Liver (tissue), 8 donors: ENCODE measurements at regions not wholly inside any gene's neighbourhood (a gene's known extent, or its start where the extent isn't known, plus 50 kb on each side); places are given as distances from the start of the nearest gene placed in this dataset.

Experiments
- DNase-seq: peaks from one replicate; pipeline ENCODE4 v3.0.0-alpha.2; 2017; ENCODE audit warnings: low spot score
- H3K27ac ChIP-seq, 2 donors: one replicate each; pipeline ENCODE4 v1.7.0; 2013; ENCODE audit warnings: inconsistent platforms in 2 of 2, low read length in 2 of 2, control low read depth in 1 of 2, low read depth in 1 of 2, mild to moderate bottlenecking in 1 of 2
- H3K27me3 ChIP-seq, 4 donors: one replicate each; pipeline versions ENCODE4 v1.6.1 to v1.7.0; 2013; ENCODE audit warnings: low read length in 3 of 4, inconsistent platforms in 1 of 4, mild to moderate bottlenecking in 1 of 4, moderate library complexity in 1 of 4; ENCODE audit not compliant: control insufficient read depth in 4 of 4, insufficient read depth in 4 of 4
- H3K36me3 ChIP-seq, 4 donors: one replicate each; pipeline versions ENCODE4 v1.6.1 to v1.7.0; 2013; ENCODE audit warnings: low read length in 3 of 4, mild to moderate bottlenecking in 3 of 4, low read depth in 1 of 4, moderate library complexity in 1 of 4; ENCODE audit not compliant: control insufficient read depth in 4 of 4, insufficient read depth in 3 of 4
- H3K4me1 ChIP-seq, 4 donors: one replicate each; pipeline versions ENCODE4 v1.6.1 to v1.7.0; 2013; ENCODE audit warnings: low read length in 3 of 4, mild to moderate bottlenecking in 3 of 4, moderate library complexity in 1 of 4; ENCODE audit not compliant: control insufficient read depth in 4 of 4, insufficient read depth in 4 of 4
- H3K4me3 ChIP-seq, 3 donors: one replicate each; pipeline versions ENCODE4 v1.6.1 to v1.7.0; 2013; ENCODE audit warnings: low read length in 3 of 3, control low read depth in 1 of 3, low read depth in 1 of 3, mild to moderate bottlenecking in 1 of 3
- H3K9ac ChIP-seq, 2 donors: one replicate each; pipeline ENCODE4 v1.7.0; 2013; ENCODE audit warnings: low read length in 2 of 2, mild to moderate bottlenecking in 2 of 2, moderate library complexity in 2 of 2, control low read depth in 1 of 2, low read depth in 1 of 2
- H3K9me3 ChIP-seq, 4 donors: one replicate each; pipeline versions ENCODE4 v1.6.1 to v1.7.0; 2013; ENCODE audit warnings: low read length in 3 of 4; ENCODE audit not compliant: control insufficient read depth in 4 of 4
- EGR1 ChIP-seq, 2 donors: IDR thresholded peaks; 2 replicates each; pipeline ENCODE4 v1.6.1; 2016 to 2018; ENCODE audit warnings: antibody characterized with exemption in 2 of 2, low read depth in 2 of 2
- FOXA1 ChIP-seq: IDR thresholded peaks from 2 replicates; pipeline ENCODE4 v1.6.1; 2016; ENCODE audit warnings: antibody characterized with exemption
- FOXA2 ChIP-seq: IDR thresholded peaks from 2 replicates; pipeline ENCODE4 v1.6.1; 2016; ENCODE audit warnings: antibody characterized with exemption
- GABPA ChIP-seq, 2 donors: IDR thresholded peaks in 1 of 2; conservative IDR thresholded peaks in 1 of 2; 2 replicates each; pipeline ENCODE4 v1.6.1; 2016; ENCODE audit warnings: antibody characterized with exemption in 2 of 2, mild to moderate bottlenecking in 1 of 2, moderate library complexity in 1 of 2
- HNF4A ChIP-seq, 2 donors: conservative IDR thresholded peaks; 2 replicates each; pipeline ENCODE4 v1.6.1; 2016; ENCODE audit warnings: antibody characterized with exemption in 2 of 2, mild to moderate bottlenecking in 2 of 2
- HNF4G ChIP-seq: IDR thresholded peaks from 2 replicates; pipeline ENCODE4 v1.6.1; 2016; ENCODE audit warnings: antibody characterized with exemption
- JUND ChIP-seq, 2 donors: IDR thresholded peaks; 2 replicates each; pipeline ENCODE4 v1.6.1; 2016; ENCODE audit warnings: antibody characterized with exemption in 2 of 2
- NR2F2 ChIP-seq: IDR thresholded peaks from 2 replicates; pipeline ENCODE4 v1.6.1; 2016; ENCODE audit warnings: antibody characterized with exemption
- RAD21 ChIP-seq, 2 donors: IDR thresholded peaks; 2 replicates each; pipeline ENCODE4 v1.6.1; 2016; ENCODE audit warnings: antibody characterized with exemption in 2 of 2, mild to moderate bottlenecking in 2 of 2
- SP1 ChIP-seq: IDR thresholded peaks from 2 replicates; pipeline ENCODE4 v1.6.1; 2018; ENCODE audit warnings: antibody characterized with exemption, mild to moderate bottlenecking
- TAF1 ChIP-seq: conservative IDR thresholded peaks from 2 replicates; pipeline ENCODE4 v1.6.1; 2016; ENCODE audit warnings: antibody characterized with exemption, mild to moderate bottlenecking
- WGBS: extraction: QIAGEN DNeasy Blood & Tissue Kit; methylation state at CpG from one replicate; pipeline ENCODE4 v1.1.7; 2013; 5-methylcytosine and 5-hydroxymethylcytosine counted together
- TF ChIP-seq, protein P1 (sequence below): IDR thresholded peaks from 2 replicates; pipeline ENCODE4 v1.6.1; 2016; ENCODE audit warnings: antibody characterized with exemption, mild to moderate bottlenecking
- TF ChIP-seq, protein P2 (sequence below): IDR thresholded peaks from 2 replicates; pipeline ENCODE4 v1.6.1; 2016; ENCODE audit warnings: antibody characterized with exemption
- TF ChIP-seq, protein P3 (sequence below): IDR thresholded peaks from 2 replicates; pipeline ENCODE4 v1.6.1; 2016; ENCODE audit warnings: antibody characterized with exemption
- TF ChIP-seq, protein P4 (sequence below): fragments of 150-350 bp; IDR thresholded peaks from 2 replicates; pipeline ENCODE4 v1.5.1; 2017; ENCODE audit warnings: improper control_type of control experiment, low read depth, low read length; ENCODE audit not compliant: missing input control
- donor health status: healthy.
- donor health status: healthy.
- donor health status: healthy.
- donor health status: healthy.
- donor health status: healthy.

DNA sequence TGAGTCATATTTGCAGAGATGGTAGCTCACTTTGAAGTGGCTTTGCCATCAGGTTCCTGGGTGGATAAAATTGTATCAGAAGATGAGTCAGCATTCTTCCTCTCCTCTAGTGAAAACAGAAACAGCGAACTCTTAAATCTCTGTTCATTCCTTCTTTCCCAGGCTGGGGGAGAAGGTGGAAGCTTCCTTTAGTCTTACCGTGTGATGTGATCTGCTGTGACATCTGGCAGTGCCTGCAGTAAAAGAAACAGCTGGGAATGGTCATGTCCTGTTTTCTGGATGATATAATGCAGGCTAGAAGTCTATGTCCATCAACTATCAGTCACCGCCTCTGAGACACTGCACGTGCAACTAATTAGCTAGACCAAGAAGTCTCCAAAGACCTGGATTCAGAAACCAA, 171.6 kb downstream of the VAPA start:
- Histone ChIP-seq H3K36me3 (no peaks in the 10 kb centered on the region), H3K27me3 (peaks cover 0 to 3% (median 0%) of the 10 kb centered on the region in 4 donors), H3K9ac (no peak overlapping the region), H3K4me3 (no peak overlapping the region), H3K9me3 (peaks cover 2 to 17% (median 9%) of the 10 kb centered on the region in 4 donors), H3K27ac (no peak overlapping the region), H3K4me1 (no peaks in the 10 kb centered on the region)
- TF ChIP-seq GABPA (IDR thresholded peaks at IDR 0.05 in 1 of 2, conservative IDR thresholded peaks at IDR 0.05 in 1 of 2) (no peak), RAD21 (IDR thresholded peaks at IDR 0.05) (no peak), FOXA1 (no peak)
- TF ChIP-seq, protein P1, sequence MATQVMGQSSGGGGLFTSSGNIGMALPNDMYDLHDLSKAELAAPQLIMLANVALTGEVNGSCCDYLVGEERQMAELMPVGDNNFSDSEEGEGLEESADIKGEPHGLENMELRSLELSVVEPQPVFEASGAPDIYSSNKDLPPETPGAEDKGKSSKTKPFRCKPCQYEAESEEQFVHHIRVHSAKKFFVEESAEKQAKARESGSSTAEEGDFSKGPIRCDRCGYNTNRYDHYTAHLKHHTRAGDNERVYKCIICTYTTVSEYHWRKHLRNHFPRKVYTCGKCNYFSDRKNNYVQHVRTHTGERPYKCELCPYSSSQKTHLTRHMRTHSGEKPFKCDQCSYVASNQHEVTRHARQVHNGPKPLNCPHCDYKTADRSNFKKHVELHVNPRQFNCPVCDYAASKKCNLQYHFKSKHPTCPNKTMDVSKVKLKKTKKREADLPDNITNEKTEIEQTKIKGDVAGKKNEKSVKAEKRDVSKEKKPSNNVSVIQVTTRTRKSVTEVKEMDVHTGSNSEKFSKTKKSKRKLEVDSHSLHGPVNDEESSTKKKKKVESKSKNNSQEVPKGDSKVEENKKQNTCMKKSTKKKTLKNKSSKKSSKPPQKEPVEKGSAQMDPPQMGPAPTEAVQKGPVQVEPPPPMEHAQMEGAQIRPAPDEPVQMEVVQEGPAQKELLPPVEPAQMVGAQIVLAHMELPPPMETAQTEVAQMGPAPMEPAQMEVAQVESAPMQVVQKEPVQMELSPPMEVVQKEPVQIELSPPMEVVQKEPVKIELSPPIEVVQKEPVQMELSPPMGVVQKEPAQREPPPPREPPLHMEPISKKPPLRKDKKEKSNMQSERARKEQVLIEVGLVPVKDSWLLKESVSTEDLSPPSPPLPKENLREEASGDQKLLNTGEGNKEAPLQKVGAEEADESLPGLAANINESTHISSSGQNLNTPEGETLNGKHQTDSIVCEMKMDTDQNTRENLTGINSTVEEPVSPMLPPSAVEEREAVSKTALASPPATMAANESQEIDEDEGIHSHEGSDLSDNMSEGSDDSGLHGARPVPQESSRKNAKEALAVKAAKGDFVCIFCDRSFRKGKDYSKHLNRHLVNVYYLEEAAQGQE = no peak
- no peak for DNase-seq
- WGBS = 75% methylated on average over 4 of the region's 4 CpGs

DNA sequence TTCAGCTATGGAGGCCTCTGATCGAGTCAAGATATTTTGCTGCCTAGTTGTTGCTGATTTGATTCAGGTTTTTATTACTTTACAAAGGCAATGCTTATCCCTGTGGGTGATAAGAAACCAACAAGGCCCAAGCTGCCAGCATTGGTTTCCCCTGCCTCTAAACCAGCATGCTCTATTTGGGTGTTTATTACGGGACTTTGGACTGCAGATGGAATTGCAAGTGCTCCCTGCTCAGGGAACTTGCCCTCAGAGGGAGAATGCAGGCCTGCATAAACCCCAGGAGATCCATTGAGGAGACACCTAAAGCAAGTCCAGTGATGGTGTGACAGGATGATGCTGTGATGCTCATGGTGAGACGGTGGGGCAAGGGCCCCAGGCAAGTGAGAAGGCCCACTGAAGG, 172.1 kb downstream of the VAPA start:
- no peak overlapping the region for H3K9ac ChIP-seq
- H3K9me3 ChIP-seq = peaks cover 2 to 17% (median 9%) of the 10 kb centered on the region in 4 donors
- H3K27me3 ChIP-seq = peaks cover 0 to 3% (median 0%) of the 10 kb centered on the region in 4 donors
- H3K4me3 ChIP-seq = no peak overlapping the region
- no peak for TF ChIP-seq NR2F2
- TF ChIP-seq, protein P2, sequence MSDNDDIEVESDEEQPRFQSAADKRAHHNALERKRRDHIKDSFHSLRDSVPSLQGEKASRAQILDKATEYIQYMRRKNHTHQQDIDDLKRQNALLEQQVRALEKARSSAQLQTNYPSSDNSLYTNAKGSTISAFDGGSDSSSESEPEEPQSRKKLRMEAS = no peak
- no peaks in the 10 kb centered on the region for H3K36me3 ChIP-seq
- H3K4me1 ChIP-seq = no peaks in the 10 kb centered on the region
- no peak for DNase-seq
- no peak overlapping the region for H3K27ac ChIP-seq
- 78% methylated on average over 3 of the region's 3 CpGs for WGBS

DNA sequence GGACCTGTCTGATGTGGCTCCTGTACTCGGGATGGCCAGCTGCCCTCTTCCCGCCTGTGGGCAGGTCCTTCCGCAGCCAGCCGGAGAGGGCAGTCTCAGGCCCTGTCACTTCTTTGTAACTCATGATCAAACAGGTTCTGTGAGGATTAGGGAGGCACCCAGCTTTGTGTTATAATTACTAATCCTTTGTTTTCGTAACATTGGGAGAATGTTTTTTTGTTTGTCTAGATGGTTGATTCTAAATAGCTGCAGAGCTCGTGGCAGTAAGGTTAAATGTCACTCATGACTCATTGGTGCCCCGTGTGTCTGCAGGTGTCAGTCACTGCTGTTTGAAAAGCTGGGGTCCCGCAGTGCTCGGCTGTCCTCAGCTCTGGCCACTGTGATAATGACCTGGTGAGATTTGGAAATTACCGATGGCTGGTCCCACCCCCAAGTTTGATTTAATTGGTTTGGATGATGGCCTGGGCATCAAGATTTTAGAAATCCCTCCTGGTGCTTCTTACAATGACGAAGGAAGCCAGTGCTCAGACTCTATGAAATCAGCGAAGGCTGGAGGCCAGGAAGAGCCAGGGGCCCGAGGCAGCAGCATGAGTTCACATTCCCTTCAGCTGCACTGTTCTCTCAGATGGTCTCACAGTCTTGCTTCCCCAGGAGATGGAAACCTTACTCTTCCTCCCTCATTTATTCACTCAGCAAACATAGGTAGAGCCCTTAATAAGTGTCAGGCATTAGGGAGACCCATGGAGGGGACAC, 172.8 kb downstream of the VAPA start:
- no peak for DNase-seq
- Histone ChIP-seq H3K4me3 (no peak overlapping the region), H3K9ac (no peak overlapping the region), H3K4me1 (no peaks in the 10 kb centered on the region), H3K27ac (no peak overlapping the region), H3K27me3 (no peaks in the 10 kb centered on the region), H3K36me3 (no peaks in the 10 kb centered on the region), H3K9me3 (peaks cover 2 to 17% (median 9%) of the 10 kb centered on the region in 4 donors)
- WGBS = 71% methylated on average over 13 of the region's 13 CpGs
- no peak for TF ChIP-seq HNF4G
- TF ChIP-seq, protein P3, sequence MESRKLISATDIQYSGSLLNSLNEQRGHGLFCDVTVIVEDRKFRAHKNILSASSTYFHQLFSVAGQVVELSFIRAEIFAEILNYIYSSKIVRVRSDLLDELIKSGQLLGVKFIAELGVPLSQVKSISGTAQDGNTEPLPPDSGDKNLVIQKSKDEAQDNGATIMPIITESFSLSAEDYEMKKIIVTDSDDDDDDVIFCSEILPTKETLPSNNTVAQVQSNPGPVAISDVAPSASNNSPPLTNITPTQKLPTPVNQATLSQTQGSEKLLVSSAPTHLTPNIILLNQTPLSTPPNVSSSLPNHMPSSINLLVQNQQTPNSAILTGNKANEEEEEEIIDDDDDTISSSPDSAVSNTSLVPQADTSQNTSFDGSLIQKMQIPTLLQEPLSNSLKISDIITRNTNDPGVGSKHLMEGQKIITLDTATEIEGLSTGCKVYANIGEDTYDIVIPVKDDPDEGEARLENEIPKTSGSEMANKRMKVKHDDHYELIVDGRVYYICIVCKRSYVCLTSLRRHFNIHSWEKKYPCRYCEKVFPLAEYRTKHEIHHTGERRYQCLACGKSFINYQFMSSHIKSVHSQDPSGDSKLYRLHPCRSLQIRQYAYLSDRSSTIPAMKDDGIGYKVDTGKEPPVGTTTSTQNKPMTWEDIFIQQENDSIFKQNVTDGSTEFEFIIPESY = no peak
- TF ChIP-seq SP1 = no peak
- TF ChIP-seq FOXA2 = no peak
- TF ChIP-seq, protein P1 = no peak
- no peak for TF ChIP-seq FOXA1
- no peak for TF ChIP-seq NR2F2
- TF ChIP-seq RAD21 (IDR thresholded peaks at IDR 0.05) = no peak
- no peak for TF ChIP-seq TAF1
- no peak for TF ChIP-seq HNF4A (conservative IDR thresholded peaks at IDR 0.05)
- TF ChIP-seq JUND (IDR thresholded peaks at IDR 0.05) = no peak
- TF ChIP-seq, protein P4, sequence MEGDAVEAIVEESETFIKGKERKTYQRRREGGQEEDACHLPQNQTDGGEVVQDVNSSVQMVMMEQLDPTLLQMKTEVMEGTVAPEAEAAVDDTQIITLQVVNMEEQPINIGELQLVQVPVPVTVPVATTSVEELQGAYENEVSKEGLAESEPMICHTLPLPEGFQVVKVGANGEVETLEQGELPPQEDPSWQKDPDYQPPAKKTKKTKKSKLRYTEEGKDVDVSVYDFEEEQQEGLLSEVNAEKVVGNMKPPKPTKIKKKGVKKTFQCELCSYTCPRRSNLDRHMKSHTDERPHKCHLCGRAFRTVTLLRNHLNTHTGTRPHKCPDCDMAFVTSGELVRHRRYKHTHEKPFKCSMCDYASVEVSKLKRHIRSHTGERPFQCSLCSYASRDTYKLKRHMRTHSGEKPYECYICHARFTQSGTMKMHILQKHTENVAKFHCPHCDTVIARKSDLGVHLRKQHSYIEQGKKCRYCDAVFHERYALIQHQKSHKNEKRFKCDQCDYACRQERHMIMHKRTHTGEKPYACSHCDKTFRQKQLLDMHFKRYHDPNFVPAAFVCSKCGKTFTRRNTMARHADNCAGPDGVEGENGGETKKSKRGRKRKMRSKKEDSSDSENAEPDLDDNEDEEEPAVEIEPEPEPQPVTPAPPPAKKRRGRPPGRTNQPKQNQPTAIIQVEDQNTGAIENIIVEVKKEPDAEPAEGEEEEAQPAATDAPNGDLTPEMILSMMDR = no peak
- no peak for TF ChIP-seq EGR1 (IDR thresholded peaks at IDR 0.05; ENCODE audit: low read depth in 2 of 2)
